H9 (cell line): ENCODE measurements at regions not wholly inside any gene's neighbourhood (a gene's known extent, or its start where the extent isn't known, plus 50 kb on each side); places are given as distances from the start of the nearest gene placed in this dataset.

Experiments
- DNase-seq: peaks from one replicate; pipeline ENCODE4 v3.0.0-alpha.2; 2017
- H2AFZ ChIP-seq: one replicate; pipeline ENCODE4 v1.6.1; 2013; ENCODE audit warnings: mild to moderate bottlenecking, low read length, control low read depth, moderate library complexity
- H2AK5ac ChIP-seq: 2 replicates; pipeline ENCODE4 v1.6.1; 2013; ENCODE audit warnings: low read length, control low read depth, mixed read lengths; ENCODE audit not compliant: insufficient read length
- H2BK120ac ChIP-seq: one replicate; pipeline ENCODE4 v1.6.1; 2013; ENCODE audit warnings: low read depth, mild to moderate bottlenecking, low read length, control low read depth, inconsistent platforms; ENCODE audit not compliant: poor library complexity, severe bottlenecking
- H2BK12ac ChIP-seq: 2 replicates; pipeline ENCODE4 v1.6.1; 2013; ENCODE audit warnings: low read length, control low read depth, mixed read lengths, low read depth; ENCODE audit not compliant: insufficient read length
- H2BK15ac ChIP-seq: 2 replicates; pipeline ENCODE4 v1.6.1; 2013; ENCODE audit warnings: low read depth, low read length, control low read depth
- H2BK20ac ChIP-seq: one replicate; pipeline ENCODE4 v1.6.1; 2013; ENCODE audit warnings: low read depth, mild to moderate bottlenecking, low read length, control low read depth, inconsistent platforms; ENCODE audit not compliant: poor library complexity, severe bottlenecking
- H2BK5ac ChIP-seq: 2 replicates; pipeline ENCODE4 v1.6.1; 2013; ENCODE audit warnings: low read length, control low read depth, mixed read lengths; ENCODE audit not compliant: insufficient read length
- H3K14ac ChIP-seq: 2 replicates; pipeline ENCODE4 v1.6.1; 2013; ENCODE audit warnings: low read length, control low read depth; ENCODE audit not compliant: insufficient read depth
- H3K18ac ChIP-seq: 2 replicates; pipeline ENCODE4 v1.6.1; 2013; ENCODE audit warnings: low read depth, mild to moderate bottlenecking, mixed read lengths, low read length, control low read depth; ENCODE audit not compliant: insufficient read length
- H3K23ac ChIP-seq: 2 replicates; pipeline ENCODE4 v1.6.1; 2013; ENCODE audit warnings: low read length, control low read depth, mixed read lengths, low read depth; ENCODE audit not compliant: insufficient read length
- H3K23me2 ChIP-seq: 2 replicates; pipeline ENCODE4 v1.6.1; 2013; ENCODE audit warnings: low read depth, mild to moderate bottlenecking, mixed read lengths, low read length, control low read depth; ENCODE audit not compliant: insufficient read length, poor library complexity, severe bottlenecking
- H3K27ac ChIP-seq: 2 replicates; pipeline ENCODE4 v1.5.1; 2013; ENCODE audit warnings: low read length, control low read depth, mixed read lengths, low read depth; ENCODE audit not compliant: insufficient read length
- H3K27me3 ChIP-seq: 2 replicates; pipeline ENCODE4 v1.6.1; 2013; ENCODE audit warnings: low read length, control low read depth, inconsistent platforms; ENCODE audit not compliant: insufficient read depth
- H3K4ac ChIP-seq: 2 replicates; pipeline ENCODE4 v1.6.1; 2013; ENCODE audit warnings: low read depth, mild to moderate bottlenecking, control low read depth, inconsistent platforms, low read length, moderate library complexity
- H3K4me1 ChIP-seq: 2 replicates; pipeline ENCODE4 v1.6.1; 2013; ENCODE audit warnings: low read length, control low read depth, inconsistent platforms; ENCODE audit not compliant: insufficient read depth
- H3K4me2 ChIP-seq: 2 replicates; pipeline ENCODE4 v1.6.1; 2013; ENCODE audit warnings: low read length, control low read depth, mixed read lengths; ENCODE audit not compliant: insufficient read length, insufficient read depth
- H3K56ac ChIP-seq: 2 replicates; pipeline ENCODE4 v1.6.1; 2013; ENCODE audit warnings: low read depth, mild to moderate bottlenecking, mixed read lengths, low read length, control low read depth; ENCODE audit not compliant: insufficient read length
- H3K79me1 ChIP-seq: 2 replicates; pipeline ENCODE4 v1.6.1; 2013; ENCODE audit warnings: low read depth, mild to moderate bottlenecking, moderate library complexity, low read length, control low read depth, inconsistent platforms; ENCODE audit not compliant: insufficient read depth, poor library complexity, severe bottlenecking
- H3K79me2 ChIP-seq: 2 replicates; pipeline ENCODE4 v1.6.1; 2013; ENCODE audit warnings: low read length, control low read depth, inconsistent platforms; ENCODE audit not compliant: insufficient read depth
- H3K9ac ChIP-seq: 2 replicates; pipeline ENCODE4 v1.6.1; 2013; ENCODE audit warnings: low read length, control low read depth, mixed read lengths; ENCODE audit not compliant: insufficient read length; ENCODE audit errors: extremely low read depth
- H3K9me3 ChIP-seq: one replicate; pipeline ENCODE4 v1.6.1; 2013; ENCODE audit warnings: low read depth, low read length, inconsistent platforms; ENCODE audit not compliant: control insufficient read depth
- H3T11ph ChIP-seq: one replicate; pipeline ENCODE4 v1.6.1; 2013; ENCODE audit warnings: mild to moderate bottlenecking, low read length, control low read depth, inconsistent platforms
- H4K20me1 ChIP-seq: one replicate; pipeline ENCODE4 v1.6.1; 2013; ENCODE audit not compliant: control insufficient read depth, insufficient read length, insufficient read depth
- H4K5ac ChIP-seq: 2 replicates; pipeline ENCODE4 v1.6.1; 2013; ENCODE audit warnings: low read depth, mild to moderate bottlenecking, mixed read lengths, low read length, control low read depth; ENCODE audit not compliant: insufficient read length
- H4K8ac ChIP-seq: replicated peaks from 2 replicates; pipeline ENCODE4 v1.6.1; 2013; ENCODE audit warnings: low read length, control low read depth, mixed read lengths, low read depth; ENCODE audit not compliant: insufficient read length
- H4K91ac ChIP-seq: 2 replicates; pipeline ENCODE4 v1.6.1; 2013; ENCODE audit warnings: low read depth, mild to moderate bottlenecking, moderate library complexity, mixed read lengths, low read length, control low read depth; ENCODE audit not compliant: insufficient read length
- H3K27ac Mint-ChIP-seq, 3 experiments: 2 replicates in 2 of 3; 3 replicates in 1 of 3; pipeline ENCODE4 v1.8.0; 2020 to 2021; ENCODE audit warnings: mixed read lengths in 3 of 3, mild to moderate bottlenecking in 1 of 3, moderate library complexity in 1 of 3
- H3K27me3 Mint-ChIP-seq: 2 replicates; pipeline ENCODE4 v1.8.0; 2021; ENCODE audit warnings: low read depth, mild to moderate bottlenecking, moderate library complexity, mixed read lengths
- H3K36me3 Mint-ChIP-seq, 3 experiments: 2 replicates in 2 of 3; 3 replicates in 1 of 3; pipeline ENCODE4 v1.8.0; 2020 to 2021; ENCODE audit warnings: low read depth in 3 of 3, mixed read lengths in 3 of 3; ENCODE audit not compliant: insufficient read depth in 1 of 3
- H3K4me1 Mint-ChIP-seq, 2 experiments: 2 replicates each; pipeline ENCODE4 v1.8.0; 2020; ENCODE audit warnings: mixed read lengths in 2 of 2
- H3K4me3 Mint-ChIP-seq, 2 experiments: 2 replicates in 1 of 2; 3 replicates in 1 of 2; pipeline ENCODE4 v1.8.0; 2020 to 2021; ENCODE audit warnings: mild to moderate bottlenecking in 2 of 2, mixed read lengths in 2 of 2, moderate library complexity in 1 of 2
- H3K9me3 Mint-ChIP-seq, 2 experiments: 2 replicates in 1 of 2; 3 replicates in 1 of 2; pipeline ENCODE4 v1.8.0; 2020; ENCODE audit warnings: mild to moderate bottlenecking in 2 of 2, mixed read lengths in 2 of 2, moderate library complexity in 1 of 2
- WGBS: extraction: QIAGEN DNeasy Blood & Tissue Kit; methylation state at CpG from one replicate; pipeline ENCODE4 v1.1.7; 2013; ENCODE audit warnings: missing lambda C conversion rate, low lambda C conversion rate, mixed read lengths; ENCODE audit not compliant: insufficient read length; ENCODE audit errors: extremely low coverage; 5-methylcytosine and 5-hydroxymethylcytosine counted together
- TF ChIP-seq, protein P1 (sequence below): fragments of 200-600 bp; sonication (generic); conservative IDR thresholded peaks from 3 replicates; pipeline ENCODE4 v1.8.0; 2021; ENCODE audit warnings: antibody characterized with exemption, mild to moderate bottlenecking

DNA sequence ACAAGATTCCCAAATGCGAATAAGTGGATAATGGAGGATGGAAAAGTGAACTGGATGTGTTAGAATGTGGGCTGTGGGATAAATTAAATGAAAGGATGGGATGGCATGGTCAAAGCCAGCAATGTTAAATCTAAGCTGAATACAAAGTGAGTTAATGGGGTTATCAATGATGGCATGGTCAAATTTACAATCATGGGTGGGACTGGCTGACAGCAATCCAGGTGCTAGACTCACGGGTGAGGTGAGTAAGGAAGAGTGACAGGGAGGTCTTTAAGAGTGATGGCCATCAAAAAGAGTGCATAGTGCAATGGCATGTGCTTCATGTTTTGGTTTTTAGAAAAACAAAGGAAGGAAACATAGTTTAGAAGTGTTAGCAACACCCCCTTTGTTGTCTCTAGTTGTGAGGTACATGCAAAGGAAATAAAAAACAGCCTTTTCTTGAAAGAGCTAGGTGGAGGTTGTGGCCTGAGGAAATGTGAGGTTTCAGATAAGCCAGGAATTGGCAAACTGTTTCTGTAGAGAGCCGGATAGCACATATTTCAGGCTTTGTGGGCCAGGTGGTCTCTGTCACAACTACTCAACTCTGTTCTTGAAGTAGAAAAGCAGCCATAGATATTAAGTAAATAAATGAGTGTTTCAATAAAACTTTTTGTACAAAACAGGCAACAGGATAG is 328.7 kb downstream of the RPL10L start:
- Histone ChIP-seq H3K79me1 (no peaks in the 10 kb centered on the region), H4K91ac (no peak overlapping the region), H3K27me3 (peaks cover 4% of the 10 kb centered on the region), H3K27ac (no peak overlapping the region), H3K4me2 (no peak overlapping the region), H3K23me2 (no peaks in the 10 kb centered on the region), H2BK12ac (no peak overlapping the region), H2BK120ac (no peak overlapping the region), H3K18ac (no peak overlapping the region), H2BK5ac (no peak overlapping the region), H3K79me2 (no peaks in the 10 kb centered on the region), H3K4me1 (peaks cover 8% of the 10 kb centered on the region), H2BK15ac (no peak overlapping the region), H3K9ac (no peak overlapping the region), H4K20me1 (no peaks in the 10 kb centered on the region), H4K5ac (no peak overlapping the region), H3T11ph (no peak overlapping the region), H3K4ac (no peak overlapping the region), H2AFZ (no peak overlapping the region), H4K8ac (no peak overlapping the region), H3K23ac (no peak overlapping the region), H3K14ac (no peak overlapping the region), H2BK20ac (no peak overlapping the region), H3K9me3 (no peaks in the 10 kb centered on the region), H3K56ac (no peak overlapping the region), H2AK5ac (no peak overlapping the region)
- peak overlapping the region in 1 of 3 experiments; percentile 4; a peak in 1 of 7 replicates for H3K27ac Mint-ChIP-seq
- no peaks in the 10 kb centered on the region; a peak in 1 of 5 replicates for H3K9me3 Mint-ChIP-seq
- peaks cover 22% of the 10 kb centered on the region in 2 experiments for H3K4me1 Mint-ChIP-seq
- H3K36me3 Mint-ChIP-seq = no peaks in the 10 kb centered on the region
- TF ChIP-seq, protein P1, sequence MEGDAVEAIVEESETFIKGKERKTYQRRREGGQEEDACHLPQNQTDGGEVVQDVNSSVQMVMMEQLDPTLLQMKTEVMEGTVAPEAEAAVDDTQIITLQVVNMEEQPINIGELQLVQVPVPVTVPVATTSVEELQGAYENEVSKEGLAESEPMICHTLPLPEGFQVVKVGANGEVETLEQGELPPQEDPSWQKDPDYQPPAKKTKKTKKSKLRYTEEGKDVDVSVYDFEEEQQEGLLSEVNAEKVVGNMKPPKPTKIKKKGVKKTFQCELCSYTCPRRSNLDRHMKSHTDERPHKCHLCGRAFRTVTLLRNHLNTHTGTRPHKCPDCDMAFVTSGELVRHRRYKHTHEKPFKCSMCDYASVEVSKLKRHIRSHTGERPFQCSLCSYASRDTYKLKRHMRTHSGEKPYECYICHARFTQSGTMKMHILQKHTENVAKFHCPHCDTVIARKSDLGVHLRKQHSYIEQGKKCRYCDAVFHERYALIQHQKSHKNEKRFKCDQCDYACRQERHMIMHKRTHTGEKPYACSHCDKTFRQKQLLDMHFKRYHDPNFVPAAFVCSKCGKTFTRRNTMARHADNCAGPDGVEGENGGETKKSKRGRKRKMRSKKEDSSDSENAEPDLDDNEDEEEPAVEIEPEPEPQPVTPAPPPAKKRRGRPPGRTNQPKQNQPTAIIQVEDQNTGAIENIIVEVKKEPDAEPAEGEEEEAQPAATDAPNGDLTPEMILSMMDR = no peak
- DNase-seq = no peak
- no peak overlapping the region for H3K4me3 Mint-ChIP-seq
- H3K27me3 Mint-ChIP-seq = peaks cover 72% of the 10 kb centered on the region
- WGBS = no CpG with 5 or more reads among the region's 3 CpGs
